Activated naive CD4-positive, alpha-beta T cell treated with anti-CD3 and anti-CD28 coated beads, Interleukin-2, amount 50 U/mL, for 72 hours (primary cell): ENCODE measurements at regions not wholly inside any gene's neighbourhood (a gene's known extent, or its start where the extent isn't known, plus 50 kb on each side); places are given as distances from the start of the nearest gene placed in this dataset.
"Not testable (repeated sequence)": the region's sequence is repeated elsewhere in the genome, so short reads cannot be mapped to it uniquely, and the experiment has no call there.

Experiments
- ATAC-seq, 2 donors: fragments of 150-1000 bp; cut with Tn5 transposase; 2 replicates each; pipeline ENCODE4 v1.10.0; 2021; ENCODE audit warnings: mild to moderate bottlenecking in 2 of 2, moderate library complexity in 2 of 2
- DNase-seq, 2 donors: peaks; one replicate each; pipeline ENCODE4 v3.0.0; 2021 to 2022; ENCODE audit warnings: low spot score in 2 of 2
- H3K27ac Mint-ChIP-seq, 2 donors: one replicate each; pipeline ENCODE4 v1.8.0; 2022; ENCODE audit warnings: mild to moderate bottlenecking in 2 of 2, mixed read lengths in 2 of 2
- H3K36me3 Mint-ChIP-seq, 2 donors: one replicate each; pipeline ENCODE4 v1.8.0; 2022; ENCODE audit warnings: mixed read lengths in 2 of 2
- H3K9me3 Mint-ChIP-seq, 2 donors: one replicate each; pipeline ENCODE4 v1.8.0; 2022; ENCODE audit warnings: mixed read lengths in 2 of 2

- no peak for DNase-seq
- peaks cover 0 to 3% of the 10 kb centered on the region in 2 donors for H3K9me3 Mint-ChIP-seq
- H3K27ac Mint-ChIP-seq, result no peak overlapping the region
- ATAC-seq, result no peak
- no peaks in the 10 kb centered on the region for H3K36me3 Mint-ChIP-seq
These were observed 61.2 kb downstream of the VIP start for GRCh38 chr6:152811785-152812184.

DNA sequence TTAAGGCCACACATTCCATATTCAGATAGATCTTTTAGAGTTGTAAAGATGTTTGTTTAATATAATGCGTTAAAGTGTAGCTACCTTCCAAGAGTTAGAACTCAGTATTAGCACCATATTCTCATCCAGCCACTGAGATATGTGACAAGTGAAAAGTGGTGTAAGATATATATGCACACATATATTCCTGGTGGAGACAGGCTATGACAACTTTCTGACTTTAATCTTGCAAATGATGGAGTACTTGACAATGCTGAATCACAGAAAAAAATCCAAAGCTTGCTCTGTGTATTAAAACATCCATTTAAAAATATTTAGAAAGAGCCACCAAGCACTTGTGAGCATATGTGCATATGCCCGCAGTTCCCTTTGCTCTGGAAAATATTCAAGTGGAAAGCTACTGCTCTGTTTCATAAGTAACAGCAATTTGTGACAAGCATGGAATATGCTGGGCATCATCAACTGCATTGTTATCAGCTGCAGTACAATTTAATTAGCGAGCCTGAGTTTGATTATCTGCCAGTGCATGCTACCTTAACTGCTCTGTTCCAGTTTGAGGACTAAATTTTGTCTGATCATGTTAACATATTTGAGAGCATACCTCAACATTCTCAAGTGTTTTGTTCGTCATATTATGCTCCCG lies 64.8 kb downstream of the VIP start:
- Mint-ChIP-seq H3K9me3 (peaks cover 0 to 3% of the 10 kb centered on the region in 2 donors), H3K27ac (no peak overlapping the region), H3K36me3 (no peaks in the 10 kb centered on the region)
- DNase-seq (no peak), ATAC-seq (no peak)

- ATAC-seq (no peak), DNase-seq (no peak)
- no peaks in the 10 kb centered on the region for H3K36me3 Mint-ChIP-seq
- H3K9me3 Mint-ChIP-seq, result peaks cover 0 to under 1% of the 10 kb centered on the region in 2 donors
- H3K27ac Mint-ChIP-seq, result no peak overlapping the region
These were observed 65.5 kb downstream of the VIP start for GRCh38 chr6:152816055-152816454.

GRCh38 chr6:152821525-152821924 lies 70.9 kb downstream of the VIP start:
- DNase-seq (no peak), ATAC-seq (no peak)
- Mint-ChIP-seq H3K27ac (no peak overlapping the region), H3K36me3 (no peaks in the 10 kb centered on the region), H3K9me3 (no peaks in the 10 kb centered on the region)

- Mint-ChIP-seq H3K36me3 (no peaks in the 10 kb centered on the region), H3K27ac (no peak overlapping the region), H3K9me3 (no peaks in the 10 kb centered on the region)
- DNase-seq (no peak), ATAC-seq (no peak)
These were observed 74.1 kb downstream of the VIP start for GRCh38 chr6:152824666-152825065.

GRCh38 chr6:152828431-152828830 lies 77.8 kb downstream of the VIP start:
- ATAC-seq, result no peak
- Mint-ChIP-seq H3K36me3 (no peaks in the 10 kb centered on the region), H3K27ac (no peak overlapping the region), H3K9me3 (no peaks in the 10 kb centered on the region)
- DNase-seq, result no peak

DNA sequence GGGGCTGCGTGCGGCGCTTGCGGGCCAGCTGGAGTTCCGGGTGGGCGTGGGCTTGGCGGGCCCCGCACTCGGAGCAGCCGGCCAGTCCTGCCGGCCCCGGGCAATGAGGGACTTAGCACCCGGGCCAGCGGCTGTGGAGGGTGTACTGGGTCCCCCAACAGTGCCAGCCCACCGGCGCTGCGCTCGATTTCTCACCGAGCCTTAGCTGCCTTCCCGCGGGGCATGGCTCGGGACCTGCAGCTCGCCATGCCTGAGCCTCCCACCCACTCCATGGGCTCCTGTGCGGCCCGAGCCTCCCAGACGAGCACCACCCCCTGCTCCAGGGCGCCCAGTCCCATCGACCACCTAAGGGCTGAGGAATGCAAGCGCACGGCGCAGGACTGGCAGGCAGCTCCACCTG lies 83.8 kb downstream of the VIP start:
- H3K27ac Mint-ChIP-seq, ATAC-seq, DNase-seq, H3K36me3 Mint-ChIP-seq, H3K9me3 Mint-ChIP-seq: not testable (repeated sequence)

DNA sequence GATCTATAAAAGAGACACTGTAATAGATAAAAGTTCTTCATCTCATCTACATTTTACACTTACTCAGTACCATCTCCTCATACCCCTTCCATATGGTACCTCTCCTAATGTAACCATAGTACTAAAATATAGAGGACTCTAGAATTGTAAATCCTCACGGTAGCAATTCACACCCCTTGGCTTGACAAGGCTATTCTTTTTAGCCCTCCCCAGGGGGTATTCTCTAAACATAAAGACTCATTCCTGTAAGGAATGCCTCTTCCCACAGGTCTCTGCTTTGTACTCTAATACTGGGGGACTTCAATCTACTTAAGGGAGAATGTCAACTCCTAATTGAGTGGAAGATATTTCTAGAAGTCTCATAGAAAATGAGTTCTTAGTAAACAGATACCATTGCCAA lies 85.9 kb downstream of the VIP start:
- Mint-ChIP-seq H3K27ac (no peak overlapping the region), H3K36me3 (peaks cover 0 to 6% of the 10 kb centered on the region in 2 donors), H3K9me3 (peaks cover 0 to 4% of the 10 kb centered on the region in 2 donors)
- DNase-seq, result no peak
- ATAC-seq, result no peak

DNA sequence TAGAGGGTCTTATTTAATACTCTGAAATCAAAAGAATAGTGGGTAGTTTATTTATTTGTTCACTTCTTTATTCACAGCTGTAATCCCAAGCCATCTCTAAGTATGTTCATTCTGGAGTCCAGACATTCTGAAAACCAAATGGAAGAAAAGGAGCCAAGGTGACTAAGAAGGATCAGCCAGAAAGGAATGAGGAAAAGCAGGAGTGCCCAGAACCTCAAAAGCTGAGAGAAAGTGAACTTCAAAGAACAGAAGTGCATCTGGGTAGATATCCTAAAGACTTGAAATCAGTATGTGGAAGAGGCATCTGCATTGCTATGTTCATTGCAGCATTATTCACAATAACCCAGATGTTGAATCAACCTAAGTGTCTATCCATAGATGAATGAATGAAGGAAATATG lies 94.8 kb downstream of the VIP start:
- ATAC-seq (no peak), DNase-seq (no peak)
- Mint-ChIP-seq H3K9me3 (peaks cover 0 to 7% of the 10 kb centered on the region in 2 donors), H3K36me3 (no peaks in the 10 kb centered on the region), H3K27ac (no peak overlapping the region)

- ATAC-seq, result no peak
- no peaks in the 10 kb centered on the region for H3K36me3 Mint-ChIP-seq
- peaks cover 0 to 7% of the 10 kb centered on the region in 2 donors for H3K9me3 Mint-ChIP-seq
- no peak overlapping the region for H3K27ac Mint-ChIP-seq
- DNase-seq, result no peak
These were observed 96.2 kb downstream of the VIP start for GRCh38 chr6:152846825-152847224.

- Mint-ChIP-seq H3K9me3 (peaks cover 0 to 7% of the 10 kb centered on the region in 2 donors), H3K27ac (no peak overlapping the region), H3K36me3 (no peaks in the 10 kb centered on the region)
- ATAC-seq (no peak), DNase-seq (no peak)
These were observed 98.3 kb downstream of the VIP start for GRCh38 chr6:152848919-152849318.

DNA sequence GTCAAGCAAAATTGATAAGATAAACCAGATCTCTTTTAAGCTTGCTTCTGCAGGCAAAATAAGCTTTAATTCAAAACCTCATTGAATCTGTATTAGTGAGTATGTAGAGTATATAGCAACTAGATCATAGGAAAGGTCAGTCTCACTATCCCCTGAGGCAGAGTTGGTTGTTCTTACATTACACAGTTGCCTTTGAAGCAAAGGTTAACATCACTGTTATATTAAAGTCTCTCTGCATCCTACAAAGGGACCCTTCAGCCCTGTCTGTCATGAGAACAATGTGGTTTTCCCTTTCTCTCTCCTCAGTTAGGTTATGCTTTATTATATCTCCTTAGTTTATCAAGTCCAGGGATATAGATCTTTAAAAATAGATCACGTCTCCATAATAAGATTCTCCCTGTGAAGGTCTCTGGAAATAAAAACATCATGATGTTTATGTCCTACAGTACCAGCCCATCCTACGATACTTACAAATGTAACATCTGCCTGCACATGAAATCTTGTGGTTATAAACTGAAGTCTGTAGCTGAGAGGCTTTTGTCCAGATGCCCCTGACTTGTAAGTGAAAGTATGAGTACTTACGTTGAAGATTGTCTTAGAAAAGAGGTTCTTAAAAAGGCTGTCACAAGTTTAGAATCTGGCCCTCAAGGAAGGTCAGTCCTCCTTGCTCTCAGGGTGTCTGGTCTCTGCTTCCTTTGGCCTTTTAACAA lies 103.6 kb downstream of the VIP start:
- ATAC-seq, result no peak
- Mint-ChIP-seq H3K27ac (no peak overlapping the region), H3K9me3 (no peaks in the 10 kb centered on the region)

DNA sequence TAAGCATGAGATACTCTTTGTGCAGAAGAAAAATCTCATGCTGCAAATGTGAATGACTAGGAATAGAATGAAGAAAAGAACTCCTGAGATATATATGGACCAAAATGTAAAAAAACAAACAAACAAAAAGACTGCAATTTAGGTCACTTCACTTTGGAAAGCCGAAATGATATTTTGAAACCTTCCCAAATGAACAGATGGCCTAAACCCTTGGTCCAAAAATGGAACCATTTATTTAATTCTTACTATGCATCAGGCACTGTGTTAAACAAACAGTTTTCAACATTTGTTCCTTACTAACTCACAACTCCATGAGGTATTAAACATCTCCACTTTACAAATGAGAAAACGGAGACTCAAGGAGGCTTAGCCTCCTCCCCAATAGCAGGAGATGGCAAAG lies 107.5 kb downstream of the VIP start:
- H3K36me3 Mint-ChIP-seq, result no peaks in the 10 kb centered on the region
- no peak overlapping the region for H3K27ac Mint-ChIP-seq
- DNase-seq (no peak), ATAC-seq (no peak)
- no peaks in the 10 kb centered on the region for H3K9me3 Mint-ChIP-seq

More for the DNA sequence above, 103.6 kb downstream of the VIP start:
- no peaks in the 10 kb centered on the region for H3K36me3 Mint-ChIP-seq
- DNase-seq, result no peak

DNA sequence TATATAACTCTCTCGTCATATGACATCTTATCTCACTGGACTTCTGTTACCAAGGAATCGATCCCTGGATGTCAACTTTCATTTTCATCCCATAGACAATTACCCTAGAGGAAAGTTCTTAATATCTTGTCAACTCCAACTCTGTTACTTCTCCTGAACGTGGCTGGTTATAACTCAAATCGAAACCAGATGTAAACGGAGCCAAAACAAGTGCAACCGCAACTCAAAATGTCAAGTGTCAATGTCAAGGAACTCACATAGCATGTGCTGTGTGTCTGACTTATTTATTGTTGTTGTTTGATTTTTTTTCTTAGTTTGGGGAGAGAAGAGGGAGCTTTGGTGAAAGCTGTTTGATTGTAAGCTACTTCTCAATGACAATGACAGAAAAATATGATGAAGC lies 108.6 kb downstream of the VIP start:
- H3K36me3 Mint-ChIP-seq, result no peaks in the 10 kb centered on the region
- H3K27ac Mint-ChIP-seq, result no peak overlapping the region
- no peak for DNase-seq
- no peak for ATAC-seq
- H3K9me3 Mint-ChIP-seq, result no peaks in the 10 kb centered on the region

GRCh38 chr6:152863618-152864326 lies 113.2 kb downstream of the VIP start:
- Mint-ChIP-seq H3K9me3 (no peaks in the 10 kb centered on the region), H3K36me3 (no peaks in the 10 kb centered on the region), H3K27ac (no peak overlapping the region)
- ATAC-seq (peak; percentile 70 to 89), DNase-seq (peak in 1 of 2 donors; percentile 63)

- no peak for ATAC-seq
- Mint-ChIP-seq H3K9me3 (peaks cover under 1 to 2% of the 10 kb centered on the region in 2 donors), H3K36me3 (peaks cover 0 to 2% of the 10 kb centered on the region in 2 donors), H3K27ac (no peak overlapping the region)
- DNase-seq, result no peak
These were observed 108.6 kb downstream of the FBXO5 start for GRCh38 chr6:152874267-152874666.

- no peak overlapping the region for H3K27ac Mint-ChIP-seq
- DNase-seq (no peak), ATAC-seq (no peak)
- H3K9me3 Mint-ChIP-seq, result peaks cover 8 to 9% of the 10 kb centered on the region in 2 donors
- H3K36me3 Mint-ChIP-seq, result peaks cover 0 to 9% of the 10 kb centered on the region in 2 donors
These were observed 107.8 kb downstream of the FBXO5 start for GRCh38 chr6:152874846-152875568.
